NCI-H2196 (cell line): ENCODE measurements at regions not wholly inside any gene's neighbourhood (a gene's known extent, or its start where the extent isn't known, plus 50 kb on each side); places are given as distances from the start of the nearest gene placed in this dataset.

Experiments used
- DNase-seq: peaks from one replicate; lab custom pipeline; 2025; ENCODE audit not compliant: unreplicated experiment; lab: John Stamatoyannopoulos, UW

- no peak for DNase-seq
Observed at GRCh38 chr5:128591598-128592455, 53.8 kb upstream of the FBN2 start.

- DNase-seq: no peak
Observed at GRCh38 chr5:128596071-128596470, 58.0 kb upstream of the FBN2 start.

GRCh38 chr5:128597156-128597555 is 59.1 kb upstream of the FBN2 start:
- DNase-seq: no peak

- DNase-seq: no peak
Observed at GRCh38 chr5:128613128-128613527, 75.1 kb upstream of the FBN2 start.

- DNase-seq: no peak
Observed at GRCh38 chr5:128613766-128614165, 75.7 kb upstream of the FBN2 start.

- no peak for DNase-seq
Observed at GRCh38 chr5:128615578-128615977, 77.5 kb upstream of the FBN2 start.

GRCh38 chr5:128626536-128627090 is 88.6 kb upstream of the FBN2 start:
- no peak for DNase-seq

GRCh38 chr5:128627939-128628338 is 89.9 kb upstream of the FBN2 start:
- DNase-seq: no peak

GRCh38 chr5:128629157-128629556 is 91.1 kb upstream of the FBN2 start:
- no peak for DNase-seq

GRCh38 chr5:128630121-128630520 is 92.1 kb upstream of the FBN2 start:
- no peak for DNase-seq

GRCh38 chr5:128631771-128632170 is 93.7 kb upstream of the FBN2 start:
- DNase-seq: no peak

GRCh38 chr5:128632264-128632663 is 94.2 kb upstream of the FBN2 start:
- DNase-seq: no peak

- no peak for DNase-seq
Observed at GRCh38 chr5:128633901-128634300, 95.9 kb upstream of the FBN2 start.

GRCh38 chr5:128635379-128635778 is 97.3 kb upstream of the FBN2 start:
- DNase-seq: no peak

- no peak for DNase-seq
Observed at GRCh38 chr5:128636361-128636760, 98.3 kb upstream of the FBN2 start.

GRCh38 chr5:128637031-128637430 is 99.0 kb upstream of the FBN2 start:
- DNase-seq: no peak

GRCh38 chr5:128641861-128642260 is 103.8 kb upstream of the FBN2 start:
- no peak for DNase-seq

GRCh38 chr5:128644863-128645262 is 106.8 kb upstream of the FBN2 start:
- DNase-seq: no peak

- DNase-seq: no peak
Observed at GRCh38 chr5:128645581-128645980, 107.5 kb upstream of the FBN2 start.

- no peak for DNase-seq
Observed at GRCh38 chr5:128646176-128646575, 108.1 kb upstream of the FBN2 start.

- DNase-seq: no peak
Observed at GRCh38 chr5:128649192-128649591, 111.1 kb upstream of the FBN2 start.

GRCh38 chr5:128662997-128663396 is 125.0 kb upstream of the FBN2 start:
- DNase-seq: no peak
